ENCODE measurements at regions not wholly inside any gene's neighbourhood (a gene's known extent, or its start where the extent isn't known, plus 50 kb on each side); places are given as distances from the start of the nearest gene placed in this dataset.
"Not testable (repeated sequence)": the region's sequence is repeated elsewhere in the genome, so short reads cannot be mapped to it uniquely, and the experiment has no call there.

DNA sequence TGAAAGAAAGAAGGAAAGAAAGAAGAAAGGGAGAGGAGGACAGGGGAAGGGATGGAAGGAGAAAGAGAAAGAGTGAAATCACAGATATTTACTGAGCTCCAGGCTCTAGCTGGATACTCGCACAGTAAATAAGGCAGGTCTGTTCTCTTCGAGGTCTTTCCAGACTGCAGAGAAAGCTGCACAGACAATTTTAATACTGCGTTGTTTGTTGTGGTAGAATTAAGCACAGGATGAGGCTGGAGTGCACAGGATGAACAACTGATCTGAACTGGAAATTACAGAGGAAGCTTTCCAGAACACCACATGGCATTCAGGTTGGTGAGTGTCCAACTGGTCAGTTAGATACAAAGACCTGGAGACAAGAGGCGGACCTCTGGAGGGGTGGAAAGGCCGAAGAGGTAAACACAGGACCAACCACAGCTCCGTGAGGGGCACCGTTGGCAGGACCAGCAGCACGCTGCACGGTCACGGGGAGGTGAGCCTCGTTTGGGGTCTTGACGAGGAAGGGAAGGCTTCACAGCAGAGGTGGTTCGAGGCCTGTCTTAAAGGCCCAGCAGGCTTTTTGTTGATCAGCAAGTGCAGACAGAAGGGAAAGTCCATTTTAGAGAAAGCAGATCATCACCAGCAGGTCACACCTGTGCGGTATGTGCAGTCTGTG lies 121.7 kb downstream of the ATP6V0E2 start:
- DNase-seq = not testable (repeated sequence)

DNA sequence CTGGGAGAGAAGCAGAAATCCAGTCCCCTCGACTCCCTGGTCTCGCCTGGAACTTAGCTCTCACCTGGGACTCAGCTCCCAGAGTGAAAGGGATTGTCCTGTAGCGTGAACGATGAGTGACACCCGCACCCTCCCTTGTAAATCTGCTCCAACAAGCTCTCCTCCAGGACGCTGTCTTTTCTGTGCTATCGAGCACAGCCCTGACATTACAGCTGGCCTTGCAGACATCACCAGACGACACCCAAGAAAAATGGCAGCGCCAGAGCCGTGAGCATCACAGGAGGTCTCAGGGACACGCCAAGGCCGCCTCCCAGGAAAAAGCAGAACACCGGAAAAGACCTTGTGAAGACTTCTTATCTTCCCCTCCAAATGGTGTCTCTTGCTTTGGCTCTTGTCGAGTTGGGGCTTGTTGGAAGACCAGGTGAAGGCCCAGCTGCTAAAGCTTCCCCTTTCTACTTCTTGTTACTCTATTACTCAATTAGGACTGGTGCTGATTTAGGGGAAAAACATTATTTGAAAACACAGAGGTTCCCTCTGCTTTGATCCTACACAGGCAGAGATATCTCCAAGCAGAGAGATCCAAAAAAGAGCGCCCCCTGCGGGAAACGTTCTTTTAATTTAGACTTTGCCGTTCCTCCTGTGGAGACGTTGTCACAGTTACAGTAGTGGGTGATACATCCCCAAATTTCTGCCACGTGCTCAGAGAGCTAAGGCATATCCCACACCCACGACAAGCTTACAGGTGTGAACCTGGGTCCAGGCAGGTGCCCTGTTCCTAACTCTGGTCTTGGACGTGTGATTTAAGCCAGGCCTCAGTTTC lies 127.2 kb downstream of the ATP6V0E2 start:
- not testable (repeated sequence) for DNase-seq

DNA sequence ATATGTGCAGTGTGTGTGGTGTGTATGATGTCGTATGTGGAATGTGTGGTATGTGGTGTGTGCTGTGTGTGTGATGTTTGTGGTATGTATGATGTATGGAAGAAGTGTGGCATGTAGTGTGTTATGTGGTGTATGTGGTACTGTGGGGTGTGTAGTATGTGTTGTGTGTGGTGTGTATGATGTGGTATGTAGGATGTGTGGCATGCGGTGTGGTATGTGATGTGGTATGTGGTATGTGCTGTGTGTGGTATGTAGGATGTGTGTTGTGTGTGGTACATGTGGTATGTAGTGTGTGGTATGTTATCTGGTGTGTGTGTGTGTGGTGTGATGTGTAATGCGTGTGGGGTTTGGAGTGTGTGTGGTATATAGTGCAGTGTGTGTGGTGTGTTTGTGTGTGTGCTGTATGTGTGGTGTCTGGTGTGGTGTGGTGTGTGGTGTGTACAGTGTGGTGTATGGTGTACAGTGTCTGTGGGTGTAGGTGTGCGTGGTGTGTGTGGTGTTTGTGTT lies 129.6 kb downstream of the ATP6V0E2 start:
- DNase-seq = no peak

- not testable (repeated sequence) for DNase-seq
These were observed 130.2 kb downstream of the ATP6V0E2 start for GRCh38 chr7:150003973-150004372.

- DNase-seq = not testable (repeated sequence)
These were observed 131.1 kb downstream of the ATP6V0E2 start for GRCh38 chr7:150004843-150005242.

GRCh38 chr7:150009620-150010303 lies 136.0 kb downstream of the ATP6V0E2 start:
- not testable (repeated sequence) for DNase-seq

GRCh38 chr7:150016651-150017189 lies 143.0 kb downstream of the ATP6V0E2 start:
- not testable (repeated sequence) for DNase-seq

DNA sequence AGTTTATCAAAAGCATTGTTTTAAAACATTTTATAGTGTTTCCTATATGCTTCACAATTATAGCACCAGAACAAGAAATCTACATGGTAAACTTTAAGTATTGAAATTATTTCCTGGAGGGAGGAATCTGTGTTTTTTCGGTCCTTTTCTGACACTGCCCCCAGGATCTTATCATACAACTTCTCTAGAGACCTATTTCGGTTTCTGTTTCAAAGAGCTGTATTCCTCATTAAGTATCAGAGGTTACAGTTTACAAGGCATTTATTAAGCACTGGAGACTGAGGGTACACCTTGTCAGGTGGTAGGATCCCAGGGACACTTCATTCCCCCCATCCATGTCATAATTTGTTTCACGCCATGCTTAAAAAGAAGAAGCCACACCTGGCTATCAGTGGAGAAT lies 146.4 kb downstream of the ATP6V0E2 start:
- DNase-seq = not testable (repeated sequence)

GRCh38 chr7:150024550-150025490 lies 151.1 kb downstream of the ATP6V0E2 start:
- not testable (repeated sequence) for DNase-seq

- not testable (repeated sequence) for DNase-seq
These were observed 152.0 kb downstream of the ATP6V0E2 start for GRCh38 chr7:150025802-150026201.

DNA sequence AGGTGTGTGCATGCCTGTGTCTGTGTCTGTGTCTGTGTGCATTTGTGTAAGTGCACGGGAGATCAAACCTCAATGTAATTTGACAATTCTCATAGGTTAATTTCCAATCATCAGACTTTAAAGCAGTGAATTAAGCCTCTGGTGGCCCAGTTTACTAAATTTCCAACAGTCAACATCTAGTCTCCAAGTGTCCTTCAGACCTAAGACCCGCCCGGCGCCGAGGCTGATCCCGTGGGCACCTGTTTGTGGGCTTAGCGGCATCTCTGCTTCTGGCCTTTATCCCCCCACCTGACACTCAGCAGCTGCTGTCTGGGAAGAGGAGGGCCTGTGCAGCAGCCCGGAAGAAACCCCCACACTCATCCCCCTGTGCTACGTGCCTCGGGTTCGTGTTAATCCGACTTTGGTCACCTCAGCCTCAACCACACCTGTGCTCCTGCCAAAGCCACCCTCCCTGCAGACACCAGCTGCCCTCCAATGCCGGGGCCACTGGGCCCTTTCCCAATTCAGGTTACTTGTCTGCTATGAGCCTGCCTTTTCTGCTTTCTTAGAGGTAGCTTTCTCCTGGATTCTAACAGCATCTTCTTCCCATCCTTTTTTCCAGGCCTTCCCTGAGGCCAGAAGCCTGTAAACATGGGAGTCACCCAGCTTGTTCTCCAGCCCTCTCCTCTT lies 154.7 kb downstream of the ATP6V0E2 start:
- not testable (repeated sequence) for DNase-seq

DNA sequence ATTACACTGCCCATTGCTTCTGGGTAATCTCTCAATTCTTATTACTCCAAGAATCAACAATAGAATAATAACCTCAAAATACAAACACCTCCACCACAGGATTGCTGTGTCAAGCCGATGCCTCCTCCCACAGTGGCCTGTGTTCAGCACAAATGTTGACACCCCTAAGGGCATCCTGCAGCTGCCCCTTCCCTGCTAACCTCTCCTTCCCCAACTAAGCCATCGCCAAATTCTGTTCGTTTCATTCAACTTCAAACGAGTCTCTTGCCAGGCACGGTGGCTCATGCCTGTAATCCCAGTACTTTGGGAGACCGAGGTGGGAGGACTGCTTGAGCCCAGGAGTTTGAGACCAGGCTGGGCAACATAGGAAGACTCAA lies 155.2 kb downstream of the ATP6V0E2 start:
- DNase-seq = not testable (repeated sequence)

DNA sequence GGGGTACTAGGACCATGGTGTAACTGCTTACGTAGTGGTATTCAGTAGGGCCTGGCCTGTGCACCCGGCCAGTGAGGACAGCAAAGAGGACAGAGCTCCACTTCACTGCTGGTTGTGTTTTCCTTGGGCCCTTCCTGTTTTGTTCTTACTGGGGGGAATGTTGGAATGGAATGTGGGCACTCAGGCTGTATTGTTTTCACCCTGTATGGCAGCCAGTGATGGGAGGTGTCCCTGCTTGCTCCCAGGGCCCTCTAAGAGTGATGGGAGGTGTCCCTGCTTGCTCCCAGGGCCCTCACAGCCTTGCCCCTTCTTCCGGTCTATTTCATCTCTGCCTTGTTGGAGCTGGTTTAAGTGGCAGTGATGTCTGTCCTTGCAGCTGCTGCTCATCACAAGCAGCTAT lies 158.0 kb downstream of the ATP6V0E2 start:
- DNase-seq = not testable (repeated sequence)

- DNase-seq = not testable (repeated sequence)
These were observed 159.9 kb downstream of the ATP6V0E2 start for GRCh38 chr7:150033711-150034110.

DNA sequence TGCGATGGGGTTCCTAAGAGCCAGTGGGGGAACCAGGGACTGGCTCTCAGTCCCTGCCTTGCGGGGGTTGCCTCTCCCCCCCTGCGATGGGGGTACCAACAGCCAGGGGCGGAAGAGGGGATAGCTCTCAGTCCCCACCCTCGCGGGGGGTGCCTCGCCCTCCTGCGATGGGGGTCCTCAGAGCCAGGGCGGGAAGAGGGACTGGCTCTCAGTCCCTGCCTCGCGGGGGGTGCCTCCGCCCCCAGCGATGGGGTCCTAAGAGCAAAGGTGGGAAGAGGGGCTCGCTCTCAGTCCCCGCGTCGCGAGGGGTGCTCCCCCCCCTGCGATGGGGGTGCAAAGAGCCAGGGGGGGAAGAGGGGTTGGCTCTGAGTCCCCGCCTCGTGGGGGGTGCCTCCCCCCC lies 162.0 kb downstream of the ATP6V0E2 start:
- not testable (repeated sequence) for DNase-seq

- not testable (repeated sequence) for DNase-seq
These were observed 165.3 kb downstream of the ATP6V0E2 start for GRCh38 chr7:150039061-150039460.

GRCh38 chr7:150042281-150042680 lies 168.5 kb downstream of the ATP6V0E2 start:
- not testable (repeated sequence) for DNase-seq

DNA sequence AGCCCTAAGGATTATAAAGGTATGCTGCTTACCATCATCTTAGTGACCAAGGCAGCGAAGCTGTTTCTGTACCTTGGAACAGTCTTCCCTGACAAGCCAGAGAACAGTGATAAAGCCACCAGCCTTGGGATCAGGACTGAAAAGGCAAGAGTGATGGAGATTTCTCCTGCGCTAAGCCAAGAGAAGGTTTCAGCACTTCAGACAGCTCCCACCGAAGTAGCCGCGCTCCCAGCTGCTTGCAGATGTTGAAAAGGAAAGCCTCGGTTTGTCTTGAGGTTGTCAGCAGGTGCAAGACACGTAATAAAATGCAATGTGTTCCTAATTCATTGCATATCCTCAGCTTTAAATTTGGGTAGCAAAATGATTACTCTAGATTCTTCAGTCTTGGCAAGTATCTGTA lies 171.0 kb downstream of the ATP6V0E2 start:
- DNase-seq = not testable (repeated sequence)

GRCh38 chr7:150045596-150045995 lies 171.8 kb downstream of the ATP6V0E2 start:
- not testable (repeated sequence) for DNase-seq

- DNase-seq = not testable (repeated sequence)
These were observed 172.8 kb downstream of the ATP6V0E2 start for GRCh38 chr7:150046290-150047194.

All from NCI-H146 (cell line).